HG02852 (cell line): ENCODE measurements at regions not wholly inside any gene's neighbourhood (a gene's known extent, or its start where the extent isn't known, plus 50 kb on each side); places are given as distances from the start of the nearest gene placed in this dataset.

ENCODE experiments used
- ATAC-seq: cut with Tn5 transposase; IDR thresholded peaks from one replicate; pipeline ENCODE4 v1.9.1; 2021; ENCODE audit warnings: mild to moderate bottlenecking, moderate library complexity; ENCODE audit not compliant: unreplicated experiment

GRCh38 chr3:159165961-159166360 is 364.1 kb downstream of the MFSD1 start:
- no peak for ATAC-seq

- ATAC-seq, result no peak
Measured at GRCh38 chr3:159166899-159167586, 365.2 kb downstream of the MFSD1 start.

GRCh38 chr3:159168788-159169187 is 366.9 kb downstream of the MFSD1 start:
- no peak for ATAC-seq

- ATAC-seq, result no peak
Measured at GRCh38 chr3:159169828-159170227, 368.0 kb downstream of the MFSD1 start.

- no peak for ATAC-seq
Measured at GRCh38 chr3:159170436-159171003, 368.7 kb downstream of the MFSD1 start.

GRCh38 chr3:159171333-159171732 is 369.5 kb downstream of the MFSD1 start:
- ATAC-seq, result no peak

- ATAC-seq, result no peak
Measured at GRCh38 chr3:159172473-159172872, 370.6 kb downstream of the MFSD1 start.

- no peak for ATAC-seq
Measured at GRCh38 chr3:159174715-159175692, 373.1 kb downstream of the MFSD1 start.

- no peak for ATAC-seq
Measured at GRCh38 chr3:159178209-159178897, 376.5 kb downstream of the MFSD1 start.

GRCh38 chr3:159182961-159183360 is 381.1 kb downstream of the MFSD1 start:
- no peak for ATAC-seq

- ATAC-seq, result peak; percentile 72
Measured at GRCh38 chr3:159185443-159186050, 383.7 kb downstream of the MFSD1 start.

- peak; percentile 62 for ATAC-seq
Measured at GRCh38 chr3:159186581-159186980, 384.7 kb downstream of the MFSD1 start.

GRCh38 chr3:159187232-159187631 is 385.4 kb downstream of the MFSD1 start:
- ATAC-seq, result no peak

GRCh38 chr3:159187706-159188105 is 385.9 kb downstream of the MFSD1 start:
- no peak for ATAC-seq

- ATAC-seq, result no peak
Measured at GRCh38 chr3:159189994-159190669, 388.3 kb downstream of the MFSD1 start.

- no peak for ATAC-seq
Measured at GRCh38 chr3:159191447-159191846, 389.6 kb downstream of the MFSD1 start.

- ATAC-seq, result no peak
Measured at GRCh38 chr3:159196359-159196758, 394.5 kb downstream of the MFSD1 start.

GRCh38 chr3:159200176-159200575 is 398.3 kb downstream of the MFSD1 start:
- no peak for ATAC-seq

GRCh38 chr3:159208050-159208449 is 406.2 kb downstream of the MFSD1 start:
- ATAC-seq, result no peak

GRCh38 chr3:159209459-159209858 is 407.6 kb downstream of the MFSD1 start:
- ATAC-seq, result no peak
